Activated B cell treated with CpG ODN at 0.5 μM for 24 hours (primary cell): ENCODE measurements at regions not wholly inside any gene's neighbourhood (a gene's known extent, or its start where the extent isn't known, plus 50 kb on each side); places are given as distances from the start of the nearest gene placed in this dataset.

Source experiments
- ATAC-seq: fragments of 200-7000 bp; cut with Tn5 transposase; one replicate; pipeline ENCODE4 v1.10.0; 2021; ENCODE audit warnings: low read depth, mild to moderate bottlenecking, moderate library complexity
- CTCF ChIA-PET: fragments of 350-600 bp; sonication (Branson Sonifier 250); formaldehyde crosslinking; loops from one replicate; lab custom pipeline; 2021; ENCODE audit warnings: antibody characterized with exemption; lab: Charles Lee
- POLR2A ChIA-PET: fragments of 350-600 bp; sonication (Branson Sonifier 250); formaldehyde crosslinking; loops from one replicate; lab custom pipeline; 2021; ENCODE audit warnings: antibody characterized with exemption; lab: Charles Lee
- DNase-seq: peaks from one replicate; pipeline ENCODE4 v3.0.0; 2022
- H3K27ac Mint-ChIP-seq: one replicate; pipeline ENCODE4 v1.8.0; 2020; ENCODE audit warnings: mixed read lengths
- H3K27me3 Mint-ChIP-seq: one replicate; pipeline ENCODE4 v1.8.0; 2021; ENCODE audit warnings: mixed read lengths
- H3K36me3 Mint-ChIP-seq: one replicate; pipeline ENCODE4 v1.8.0; 2021; ENCODE audit warnings: low read depth, mixed read lengths
- H3K4me1 Mint-ChIP-seq: one replicate; pipeline ENCODE4 v1.8.0; 2021; ENCODE audit warnings: mixed read lengths
- H3K4me3 Mint-ChIP-seq: one replicate; pipeline ENCODE4 v1.8.0; 2020; ENCODE audit warnings: mild to moderate bottlenecking, mixed read lengths
- H3K9me3 Mint-ChIP-seq: one replicate; pipeline ENCODE4 v1.8.0; 2020; ENCODE audit warnings: mixed read lengths
- intact Hi-C: fragments of 100-400 bp; cut with micrococcal nuclease; formaldehyde crosslinking; loops from one replicate; pipeline ENCODE4 v1.15.1; 2024
- TF ChIP-seq, protein P1 (sequence below): fragments of 200-600 bp; IDR thresholded peaks from one replicate; pipeline ENCODE4 v1.8.0; 2022; ENCODE audit warnings: antibody characterized with exemption, mild to moderate bottlenecking

DNA sequence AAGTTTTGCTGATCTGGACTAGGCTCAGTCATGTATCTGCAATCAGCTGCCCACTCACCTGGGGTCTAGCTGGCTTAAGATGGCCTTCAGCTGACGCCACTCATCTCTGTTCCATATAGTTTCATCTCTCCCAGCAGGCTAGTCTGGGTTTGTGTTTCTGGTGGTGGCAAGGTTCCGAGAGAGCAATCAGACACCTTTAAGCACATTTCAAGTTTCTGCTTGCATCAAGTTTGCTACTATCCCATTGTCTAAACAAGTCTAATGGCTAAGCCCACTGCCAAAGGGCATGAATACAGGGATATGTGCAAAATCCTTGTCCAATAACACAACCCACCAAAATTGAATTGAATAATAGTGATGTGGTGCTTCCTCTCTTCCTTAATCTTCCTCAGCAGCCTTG is 251.7 kb downstream of the PIK3R1 start:
- TF ChIP-seq, protein P1, sequence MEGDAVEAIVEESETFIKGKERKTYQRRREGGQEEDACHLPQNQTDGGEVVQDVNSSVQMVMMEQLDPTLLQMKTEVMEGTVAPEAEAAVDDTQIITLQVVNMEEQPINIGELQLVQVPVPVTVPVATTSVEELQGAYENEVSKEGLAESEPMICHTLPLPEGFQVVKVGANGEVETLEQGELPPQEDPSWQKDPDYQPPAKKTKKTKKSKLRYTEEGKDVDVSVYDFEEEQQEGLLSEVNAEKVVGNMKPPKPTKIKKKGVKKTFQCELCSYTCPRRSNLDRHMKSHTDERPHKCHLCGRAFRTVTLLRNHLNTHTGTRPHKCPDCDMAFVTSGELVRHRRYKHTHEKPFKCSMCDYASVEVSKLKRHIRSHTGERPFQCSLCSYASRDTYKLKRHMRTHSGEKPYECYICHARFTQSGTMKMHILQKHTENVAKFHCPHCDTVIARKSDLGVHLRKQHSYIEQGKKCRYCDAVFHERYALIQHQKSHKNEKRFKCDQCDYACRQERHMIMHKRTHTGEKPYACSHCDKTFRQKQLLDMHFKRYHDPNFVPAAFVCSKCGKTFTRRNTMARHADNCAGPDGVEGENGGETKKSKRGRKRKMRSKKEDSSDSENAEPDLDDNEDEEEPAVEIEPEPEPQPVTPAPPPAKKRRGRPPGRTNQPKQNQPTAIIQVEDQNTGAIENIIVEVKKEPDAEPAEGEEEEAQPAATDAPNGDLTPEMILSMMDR, result no peak
- no peak overlapping the region for H3K27ac Mint-ChIP-seq
- ATAC-seq (no peak), DNase-seq (no peak)
- no peaks in the 10 kb centered on the region for H3K36me3 Mint-ChIP-seq
- peaks cover 2% of the 10 kb centered on the region for H3K27me3 Mint-ChIP-seq
- CTCF ChIA-PET, result interaction anchor here (1.0 kb wide), 1 partner anchor 181 kb away, joined by 5 read pairs; no protein-coding TSS in a partner anchor
- no peak overlapping the region for H3K4me3 Mint-ChIP-seq
- intact Hi-C loops, result no loop called here
- H3K4me1 Mint-ChIP-seq, result no peaks in the 10 kb centered on the region
- POLR2A ChIA-PET, result interaction anchor here (0.9 kb wide), 1 partner anchor 181 kb away, joined by 3 read pairs; no protein-coding TSS in a partner anchor
- H3K9me3 Mint-ChIP-seq, result no peaks in the 10 kb centered on the region

DNA sequence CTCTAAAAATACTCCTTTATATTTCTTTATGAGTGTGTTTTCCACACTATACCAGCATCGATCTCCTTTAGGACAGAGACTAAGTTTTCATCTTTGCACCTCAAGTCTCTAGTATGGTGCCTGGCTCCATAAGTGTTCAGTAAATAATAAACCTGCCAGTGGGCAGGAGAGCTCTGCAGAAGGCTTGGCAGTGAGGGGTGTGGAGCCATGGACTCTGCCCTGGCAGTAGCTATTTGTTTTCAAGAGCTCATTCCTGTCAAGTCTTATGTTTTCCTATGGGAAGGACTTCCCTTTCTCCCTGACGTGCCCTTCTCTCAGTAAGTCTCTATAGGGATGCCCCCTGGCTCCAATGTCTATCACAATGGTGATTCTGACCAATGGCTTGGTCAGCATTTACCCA is 252.2 kb downstream of the PIK3R1 start:
- no peak for ATAC-seq
- Mint-ChIP-seq H3K27me3 (peaks cover 2% of the 10 kb centered on the region), H3K36me3 (no peaks in the 10 kb centered on the region), H3K4me3 (no peak overlapping the region), H3K9me3 (no peaks in the 10 kb centered on the region), H3K4me1 (no peaks in the 10 kb centered on the region), H3K27ac (no peak overlapping the region)
- ChIA-PET POLR2A (interaction anchor here (0.9 kb wide), 1 partner anchor 182 kb away, joined by 3 read pairs; no protein-coding TSS in a partner anchor), CTCF (interaction anchor here (1.0 kb wide), 1 partner anchor 181 kb away, joined by 5 read pairs; no protein-coding TSS in a partner anchor)
- DNase-seq, result no peak
- TF ChIP-seq, protein P1, result no peak
- intact Hi-C loops, result no loop called here

DNA sequence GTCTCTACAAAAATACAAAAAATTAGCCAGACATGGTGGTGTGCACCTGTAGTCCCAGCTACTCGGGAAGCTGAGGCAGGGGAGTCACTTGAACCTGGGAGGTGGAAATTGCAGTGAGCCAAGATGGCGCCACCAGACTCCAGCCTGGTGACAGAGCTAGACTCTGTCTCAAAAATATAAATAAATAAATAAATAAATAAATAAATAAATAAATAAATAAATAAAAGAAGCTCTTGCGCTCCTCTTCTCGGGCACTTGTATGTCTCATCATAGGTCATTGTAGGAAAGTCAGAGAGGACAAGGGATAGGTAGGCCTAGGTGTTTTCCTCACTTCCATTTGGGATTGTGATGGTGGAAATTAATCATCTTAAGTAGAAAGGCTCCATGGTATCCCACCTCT is 252.8 kb downstream of the PIK3R1 start:
- intact Hi-C loops, result no loop called here
- Mint-ChIP-seq H3K36me3 (no peaks in the 10 kb centered on the region), H3K27ac (no peak overlapping the region), H3K4me3 (no peak overlapping the region), H3K4me1 (no peaks in the 10 kb centered on the region), H3K27me3 (peaks cover 2% of the 10 kb centered on the region), H3K9me3 (no peaks in the 10 kb centered on the region)
- DNase-seq, result no peak
- ChIA-PET POLR2A (no interaction called here), CTCF (interaction anchor here (1.0 kb wide), 1 partner anchor 182 kb away, joined by 5 read pairs; no protein-coding TSS in a partner anchor)
- TF ChIP-seq, protein P1, result no peak
- ATAC-seq, result no peak

DNA sequence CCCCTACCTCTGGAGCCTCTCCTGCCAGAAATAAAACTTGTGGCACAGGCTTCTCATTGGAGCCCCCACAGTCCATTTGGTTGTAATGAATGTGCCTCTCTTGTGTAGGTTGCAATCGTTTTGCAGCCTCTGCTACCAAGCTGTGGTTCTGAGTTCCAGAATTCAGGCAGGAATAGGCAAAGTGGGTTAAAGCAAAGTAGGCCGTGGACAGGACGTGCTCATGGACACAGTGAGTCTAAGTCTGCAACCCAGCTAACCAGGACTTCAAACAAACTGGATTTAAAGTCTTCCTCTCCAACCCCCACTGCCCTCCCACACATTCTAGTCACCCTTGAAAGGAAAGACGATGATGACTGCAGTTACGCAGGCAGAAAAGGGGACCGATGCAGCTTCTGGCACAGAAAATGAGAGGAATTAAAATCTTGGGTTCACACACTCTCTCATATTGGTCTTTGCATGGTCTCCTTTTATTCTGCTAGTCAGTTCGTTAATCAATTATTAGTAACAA is 260.0 kb downstream of the PIK3R1 start:
- intact Hi-C loops, result no loop called here
- Mint-ChIP-seq H3K4me1 (no peaks in the 10 kb centered on the region), H3K36me3 (no peaks in the 10 kb centered on the region), H3K27me3 (no peaks in the 10 kb centered on the region), H3K27ac (no peak overlapping the region), H3K9me3 (no peaks in the 10 kb centered on the region), H3K4me3 (no peak overlapping the region)
- ATAC-seq (no peak), DNase-seq (no peak)
- CTCF ChIA-PET, result no interaction called here
- POLR2A ChIA-PET, result no interaction called here
- TF ChIP-seq, protein P1, result no peak

DNA sequence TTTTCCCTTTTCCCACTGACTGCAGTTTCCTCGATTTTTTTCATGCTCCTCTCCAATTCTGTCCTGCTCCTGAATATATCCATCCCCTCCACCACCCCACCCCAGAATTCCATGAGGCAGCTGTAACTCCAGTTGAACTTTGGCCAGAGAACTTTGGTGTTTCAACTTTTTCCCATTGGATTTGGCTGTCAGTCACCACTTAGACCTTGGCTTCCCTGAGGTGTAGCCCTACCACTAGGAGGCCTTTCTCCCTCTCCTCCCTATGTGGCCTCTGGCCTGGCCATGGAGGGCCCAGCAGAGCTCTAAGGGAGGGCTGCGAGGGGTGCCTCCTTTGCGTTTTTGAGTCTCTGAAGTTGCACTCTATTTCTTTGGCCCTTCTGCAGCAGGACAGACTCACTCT is 261.3 kb downstream of the PIK3R1 start:
- no peak overlapping the region for H3K4me3 Mint-ChIP-seq
- H3K27ac Mint-ChIP-seq, result no peak overlapping the region
- TF ChIP-seq, protein P1, result no peak
- no peaks in the 10 kb centered on the region for H3K9me3 Mint-ChIP-seq
- intact Hi-C loops, result no loop called here
- ATAC-seq (no peak), DNase-seq (no peak)
- H3K27me3 Mint-ChIP-seq, result no peaks in the 10 kb centered on the region
- POLR2A ChIA-PET, result interaction anchor here (0.5 kb wide), 1 partner anchor 127 kb away, joined by 3 read pairs; no protein-coding TSS in a partner anchor
- CTCF ChIA-PET, result no interaction called here
- H3K36me3 Mint-ChIP-seq, result no peaks in the 10 kb centered on the region
- no peaks in the 10 kb centered on the region for H3K4me1 Mint-ChIP-seq
